ENCODE measurements at regions not wholly inside any gene's neighbourhood (a gene's known extent, or its start where the extent isn't known, plus 50 kb on each side); places are given as distances from the start of the nearest gene placed in this dataset.

- H3K4me1 ChIP-seq: no peaks in the 10 kb centered on the region
- TF ChIP-seq, protein P1, sequence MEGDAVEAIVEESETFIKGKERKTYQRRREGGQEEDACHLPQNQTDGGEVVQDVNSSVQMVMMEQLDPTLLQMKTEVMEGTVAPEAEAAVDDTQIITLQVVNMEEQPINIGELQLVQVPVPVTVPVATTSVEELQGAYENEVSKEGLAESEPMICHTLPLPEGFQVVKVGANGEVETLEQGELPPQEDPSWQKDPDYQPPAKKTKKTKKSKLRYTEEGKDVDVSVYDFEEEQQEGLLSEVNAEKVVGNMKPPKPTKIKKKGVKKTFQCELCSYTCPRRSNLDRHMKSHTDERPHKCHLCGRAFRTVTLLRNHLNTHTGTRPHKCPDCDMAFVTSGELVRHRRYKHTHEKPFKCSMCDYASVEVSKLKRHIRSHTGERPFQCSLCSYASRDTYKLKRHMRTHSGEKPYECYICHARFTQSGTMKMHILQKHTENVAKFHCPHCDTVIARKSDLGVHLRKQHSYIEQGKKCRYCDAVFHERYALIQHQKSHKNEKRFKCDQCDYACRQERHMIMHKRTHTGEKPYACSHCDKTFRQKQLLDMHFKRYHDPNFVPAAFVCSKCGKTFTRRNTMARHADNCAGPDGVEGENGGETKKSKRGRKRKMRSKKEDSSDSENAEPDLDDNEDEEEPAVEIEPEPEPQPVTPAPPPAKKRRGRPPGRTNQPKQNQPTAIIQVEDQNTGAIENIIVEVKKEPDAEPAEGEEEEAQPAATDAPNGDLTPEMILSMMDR (IDR thresholded peaks at IDR 0.05): no peak
- no peak for TF ChIP-seq POLR2A (IDR thresholded peaks at IDR 0.05)
- H3K36me3 ChIP-seq: no peaks in the 10 kb centered on the region
- H3K9me3 ChIP-seq: peaks cover 0 to 15% (median 0%) of the 10 kb centered on the region in 12 donors
- no peaks in the 10 kb centered on the region for H3K27me3 ChIP-seq
- DNase-seq: no peak
- intact Hi-C loops (cut with DNase I): no loop called here
- WGBS, 4 donors: 49 to 60% (median 53%) methylated on average over 3 of the region's 3 CpGs
- ATAC-seq: no peak
- no peak overlapping the region for H3K27ac ChIP-seq
- H3K4me3 ChIP-seq: no peak overlapping the region
Observed at GRCh38 chr3:82978368-82978767, 1216.9 kb upstream of the GBE1 start.

GRCh38 chr3:82977871-82978270 is 1216.4 kb upstream of the GBE1 start:
- peaks cover 0 to 11% (median 0%) of the 10 kb centered on the region in 12 donors for H3K9me3 ChIP-seq
- intact Hi-C loops (cut with DNase I): no loop called here
- no peaks in the 10 kb centered on the region for H3K4me1 ChIP-seq
- no peak overlapping the region for H3K27ac ChIP-seq
- no peak overlapping the region for H3K4me3 ChIP-seq
- TF ChIP-seq, protein P1 (IDR thresholded peaks at IDR 0.05): no peak
- no peak for TF ChIP-seq POLR2A (IDR thresholded peaks at IDR 0.05)
- no peaks in the 10 kb centered on the region for H3K27me3 ChIP-seq
- ATAC-seq (no peak), DNase-seq (no peak)
- no peaks in the 10 kb centered on the region for H3K36me3 ChIP-seq
- 73 to 83% (median 79%) methylated on average over 3 of the region's 3 CpGs for WGBS, 4 donors

GRCh38 chr3:82973791-82974190 is 1212.3 kb upstream of the GBE1 start:
- no peak overlapping the region for H3K4me3 ChIP-seq
- no peaks in the 10 kb centered on the region for H3K4me1 ChIP-seq
- TF ChIP-seq, protein P1 (IDR thresholded peaks at IDR 0.05): no peak
- TF ChIP-seq POLR2A (IDR thresholded peaks at IDR 0.05): no peak
- no peaks in the 10 kb centered on the region for H3K27me3 ChIP-seq
- ATAC-seq (no peak), DNase-seq (no peak)
- peaks cover 0 to 9% (median 0%) of the 10 kb centered on the region in 12 donors for H3K9me3 ChIP-seq
- H3K27ac ChIP-seq: no peak overlapping the region
- H3K36me3 ChIP-seq: no peaks in the 10 kb centered on the region
- intact Hi-C loops (cut with DNase I): no loop called here
- 56 to 79% (median 70%) methylated on average over 1 of the region's 1 CpG for whole genome bisulfite sequencing, 4 donors

DNA sequence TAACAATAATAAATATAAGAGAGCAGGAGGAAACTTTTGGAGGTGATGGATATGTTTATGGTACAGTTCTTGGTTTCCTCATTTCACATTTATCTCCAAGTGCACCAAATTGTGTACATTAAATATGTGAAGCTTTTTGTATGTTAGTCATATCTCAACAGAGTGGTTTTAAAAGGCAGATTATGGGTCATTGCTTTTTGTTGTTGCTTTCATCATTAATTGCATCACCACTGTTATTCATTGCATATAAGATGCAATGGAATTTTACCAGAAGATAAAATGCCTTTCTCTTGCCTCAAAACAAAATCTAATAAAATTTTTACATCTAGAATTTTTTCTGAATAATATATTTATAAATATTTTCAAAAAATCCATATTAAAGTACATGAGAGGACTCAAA is 1198.9 kb upstream of the GBE1 start:
- intact Hi-C loops (cut with DNase I): no loop called here
- Histone ChIP-seq H3K36me3 (no peaks in the 10 kb centered on the region), H3K4me1 (no peaks in the 10 kb centered on the region), H3K27me3 (no peaks in the 10 kb centered on the region), H3K9me3 (no peaks in the 10 kb centered on the region), H3K4me3 (no peak overlapping the region), H3K27ac (no peak overlapping the region)
- DNase-seq (no peak), ATAC-seq (no peak)
- TF ChIP-seq, protein P1 (IDR thresholded peaks at IDR 0.05): no peak
- no peak for TF ChIP-seq POLR2A (IDR thresholded peaks at IDR 0.05)

Data from heart left ventricle (tissue), 16 donors.